ENCODE measurements at regions not wholly inside any gene's neighbourhood (a gene's known extent, or its start where the extent isn't known, plus 50 kb on each side); places are given as distances from the start of the nearest gene placed in this dataset.

GRCh38 chr3:59121346-59122144 lies 71.7 kb upstream of the CFAP20DC start:
- TF ChIP-seq, protein P1, sequence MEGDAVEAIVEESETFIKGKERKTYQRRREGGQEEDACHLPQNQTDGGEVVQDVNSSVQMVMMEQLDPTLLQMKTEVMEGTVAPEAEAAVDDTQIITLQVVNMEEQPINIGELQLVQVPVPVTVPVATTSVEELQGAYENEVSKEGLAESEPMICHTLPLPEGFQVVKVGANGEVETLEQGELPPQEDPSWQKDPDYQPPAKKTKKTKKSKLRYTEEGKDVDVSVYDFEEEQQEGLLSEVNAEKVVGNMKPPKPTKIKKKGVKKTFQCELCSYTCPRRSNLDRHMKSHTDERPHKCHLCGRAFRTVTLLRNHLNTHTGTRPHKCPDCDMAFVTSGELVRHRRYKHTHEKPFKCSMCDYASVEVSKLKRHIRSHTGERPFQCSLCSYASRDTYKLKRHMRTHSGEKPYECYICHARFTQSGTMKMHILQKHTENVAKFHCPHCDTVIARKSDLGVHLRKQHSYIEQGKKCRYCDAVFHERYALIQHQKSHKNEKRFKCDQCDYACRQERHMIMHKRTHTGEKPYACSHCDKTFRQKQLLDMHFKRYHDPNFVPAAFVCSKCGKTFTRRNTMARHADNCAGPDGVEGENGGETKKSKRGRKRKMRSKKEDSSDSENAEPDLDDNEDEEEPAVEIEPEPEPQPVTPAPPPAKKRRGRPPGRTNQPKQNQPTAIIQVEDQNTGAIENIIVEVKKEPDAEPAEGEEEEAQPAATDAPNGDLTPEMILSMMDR (IDR thresholded peaks at IDR 0.05): no peak
- TF ChIP-seq POLR2A (IDR thresholded peaks at IDR 0.05): no peak
